SK-N-SH (cell line): ENCODE measurements at regions not wholly inside any gene's neighbourhood (a gene's known extent, or its start where the extent isn't known, plus 50 kb on each side); places are given as distances from the start of the nearest gene placed in this dataset.

Experiments
- CTCF ChIA-PET: fragments of 300-600, 350-600 bp; formaldehyde crosslinking; extraction: SDS; loops from one replicate; lab custom pipeline; 2021; lab: Yijun Ruan, JAX
- POLR2A ChIA-PET: fragments of 350-600 bp; sonication (Branson Sonifier 250); formaldehyde crosslinking; extraction: SDS; loops from one replicate; lab custom pipeline; 2020; ENCODE audit warnings: antibody characterized with exemption, inconsistent platforms; lab: Yijun Ruan, JAX
- DNase-seq: peaks from one replicate; pipeline ENCODE4 v3.0.0; 2012
- H2AFZ ChIP-seq: fragments of 200-600 bp; sonication (generic); 2 replicates; pipeline ENCODE4 v1.8.1; 2016; ENCODE audit warnings: antibody characterized with exemption, mild to moderate bottlenecking, low read depth
- H3F3A ChIP-seq: fragments of 200-600 bp; sonication (generic); replicated peaks from 2 replicates; pipeline ENCODE3; 2016; ENCODE audit warnings: antibody characterized with exemption, mild to moderate bottlenecking; ENCODE audit not compliant: insufficient read depth
- H3K27ac ChIP-seq, 2 experiments: fragments of 200-500 bp in 1 of 2; fragments of 200-600 bp in 1 of 2; sonication (Bioruptor generic) in 1 of 2; sonication (generic), shearing (Covaris generic) in 1 of 2; 2 replicates each; pipeline versions ENCODE4 v1.5.1 to v1.6.1; 2014 to 2016; ENCODE audit warnings: low read depth in 2 of 2, inconsistent platforms in 1 of 2, low read length in 1 of 2, mild to moderate bottlenecking in 1 of 2, mixed read lengths in 1 of 2
- H3K27me3 ChIP-seq: fragments of 200-600 bp; sonication (generic), shearing (Covaris generic); 2 replicates; pipeline ENCODE4 v1.6.1; 2016; ENCODE audit warnings: mixed run types; ENCODE audit not compliant: insufficient read depth
- H3K36me3 ChIP-seq, 2 experiments: fragments of 200-500 bp in 1 of 2; fragments of 200-600 bp in 1 of 2; sonication (Bioruptor generic) in 1 of 2; sonication (generic) in 1 of 2; replicated peaks in 1 of 2; 2 replicates each; pipeline versions ENCODE3 to v1.5.1; 2014 to 2016; ENCODE audit warnings: low read length in 1 of 2, mild to moderate bottlenecking in 1 of 2; ENCODE audit not compliant: insufficient read depth in 2 of 2, control insufficient read depth in 1 of 2
- H3K4me1 ChIP-seq, 2 experiments: fragments of 200-500 bp in 1 of 2; fragments of 200-600 bp in 1 of 2; sonication (Bioruptor generic) in 1 of 2; sonication (generic), shearing (Covaris generic) in 1 of 2; 2 replicates each; pipeline versions ENCODE4 v1.5.1 to v1.6.1; 2014 to 2016; ENCODE audit warnings: low read depth in 1 of 2, low read length in 1 of 2, mixed run types in 1 of 2; ENCODE audit not compliant: insufficient read depth in 2 of 2, control insufficient read depth in 1 of 2
- H3K4me2 ChIP-seq: fragments of 200-600 bp; sonication (generic), shearing (Covaris generic); 2 replicates; pipeline ENCODE4 v1.6.1; 2017; ENCODE audit warnings: mixed run types
- H3K4me3 ChIP-seq, 2 experiments: fragments of 200-500 bp in 1 of 2; fragments of 200-600 bp in 1 of 2; sonication (Bioruptor generic) in 1 of 2; sonication (generic), shearing (Covaris generic) in 1 of 2; 2 replicates each; pipeline versions ENCODE4 v1.5.1 to v1.8.1; 2014 to 2016; ENCODE audit warnings: low read depth in 2 of 2, inconsistent platforms in 1 of 2, low read length in 1 of 2, mild to moderate bottlenecking in 1 of 2, mixed read lengths in 1 of 2, moderate library complexity in 1 of 2
- H3K79me2 ChIP-seq: fragments of 200-600 bp; sonication (generic); 2 replicates; pipeline ENCODE4 v1.8.1; 2017; ENCODE audit warnings: mild to moderate bottlenecking; ENCODE audit not compliant: insufficient read depth
- H3K9ac ChIP-seq: fragments of 200-600 bp; sonication (generic); 2 replicates; pipeline ENCODE4 v1.6.1; 2017; ENCODE audit warnings: mixed run types
- H3K9me2 ChIP-seq: fragments of 200-600 bp; sonication (generic); 2 replicates; pipeline ENCODE4 v1.6.1; 2017; ENCODE audit warnings: mixed run types
- H3K9me3 ChIP-seq: fragments of 200-600 bp; sonication (generic); 2 replicates; pipeline ENCODE4 v1.6.1; 2017; ENCODE audit warnings: mixed run types, mild to moderate bottlenecking, moderate library complexity
- H4K20me1 ChIP-seq: fragments of 200-600 bp; sonication (generic); 2 replicates; pipeline ENCODE4 v1.6.1; 2017; ENCODE audit warnings: mild to moderate bottlenecking, mixed run types; ENCODE audit not compliant: insufficient read depth
- CHD2 ChIP-seq: fragments of 150-350 bp; IDR thresholded peaks from 2 replicates; pipeline ENCODE4 v1.6.1; 2018; ENCODE audit warnings: low read length; ENCODE audit not compliant: partially characterized antibody
- ELF1 ChIP-seq: IDR thresholded peaks from 2 replicates; pipeline ENCODE4 v1.4.0; 2012
- EP300 ChIP-seq, 2 experiments: IDR thresholded peaks; 2 replicates each; pipeline versions ENCODE4 v1.4.0 to v1.6.1; 2012; ENCODE audit warnings: borderline replicate concordance in 1 of 2, low read depth in 1 of 2, low read length in 1 of 2
- FOXJ3 ChIP-seq: sonication (generic); formaldehyde crosslinking; IDR thresholded peaks from 2 replicates; pipeline ENCODE4 v1.5.1; 2020; ENCODE audit warnings: mild to moderate bottlenecking, missing genetic modification reagents
- GABPA ChIP-seq: IDR thresholded peaks from 2 replicates; pipeline ENCODE4 v1.4.0; 2012; ENCODE audit warnings: low read depth, mild to moderate bottlenecking
- GATA2 ChIP-seq: sonication (generic); formaldehyde crosslinking; IDR thresholded peaks from 2 replicates; pipeline ENCODE4 v1.5.0; 2020; ENCODE audit warnings: mild to moderate bottlenecking, missing genetic modification reagents
- IRF3 ChIP-seq: fragments of 150-350 bp; IDR thresholded peaks from 2 replicates; pipeline ENCODE4 v1.6.1; 2016; ENCODE audit warnings: mild to moderate bottlenecking, low read depth, low read length
- NRF1 ChIP-seq: IDR thresholded peaks from 2 replicates; pipeline ENCODE4 v1.6.1; 2012; ENCODE audit warnings: low read depth, mild to moderate bottlenecking, low read length
- PBX3 ChIP-seq: IDR thresholded peaks from 2 replicates; pipeline ENCODE4; 2012
- POLR2AphosphoS5 ChIP-seq: IDR thresholded peaks from 2 replicates; pipeline ENCODE4 v1.6.1; 2012; ENCODE audit warnings: low read depth, low read length
- RAD21 ChIP-seq: IDR thresholded peaks from 2 replicates; pipeline ENCODE4 v1.6.1; 2012; ENCODE audit warnings: mild to moderate bottlenecking, low read length
- REST ChIP-seq: IDR thresholded peaks from 2 replicates; pipeline ENCODE4 v1.6.1; 2012; ENCODE audit warnings: mild to moderate bottlenecking, low read depth, low read length, moderate library complexity
- SMC3 ChIP-seq: IDR thresholded peaks from 2 replicates; pipeline ENCODE4 v1.6.1; 2012; ENCODE audit warnings: low read depth, low read length, improper control_type of control experiment
- TAF1 ChIP-seq: IDR thresholded peaks from 2 replicates; pipeline ENCODE4 v1.6.1; 2012; ENCODE audit warnings: low read depth, mild to moderate bottlenecking, low read length, moderate library complexity, borderline replicate concordance
- TEAD4 ChIP-seq: IDR thresholded peaks from 2 replicates; pipeline ENCODE4 v1.4.0; 2012; ENCODE audit warnings: mild to moderate bottlenecking, borderline replicate concordance; ENCODE audit not compliant: insufficient read depth
- YY1 ChIP-seq: IDR thresholded peaks from 2 replicates; pipeline ENCODE4 v1.4.0; 2012; ENCODE audit warnings: low read depth, mild to moderate bottlenecking
- WGBS: methylation state at CpG from one replicate; pipeline ENCODE4 v1.1.6; 2017; ENCODE audit warnings: low lambda C conversion rate; 5-methylcytosine and 5-hydroxymethylcytosine counted together
- TF ChIP-seq, protein P1 (sequence below): IDR thresholded peaks from 2 replicates; pipeline ENCODE4 v1.4.0; 2012; ENCODE audit warnings: low read depth, borderline replicate concordance
- TF ChIP-seq, protein P2 (sequence below): fragments of 150-350 bp; IDR thresholded peaks from 2 replicates; pipeline ENCODE4 v1.6.1; 2017; ENCODE audit warnings: antibody characterized with exemption, low read length, low read depth, borderline replicate concordance

- Histone ChIP-seq H3K9me3 (no peaks in the 10 kb centered on the region), H3K36me3 (no peaks in the 10 kb centered on the region), H3F3A (no peaks in the 10 kb centered on the region), H3K27me3 (no peaks in the 10 kb centered on the region), H3K9me2 (no peaks in the 10 kb centered on the region), H4K20me1 (no peaks in the 10 kb centered on the region), H3K9ac (no peak overlapping the region), H3K4me1 (no peaks in the 10 kb centered on the region; a peak in 1 of 4 replicates), H2AFZ (no peak overlapping the region), H3K27ac (no peak overlapping the region), H3K79me2 (no peaks in the 10 kb centered on the region), H3K4me2 (no peak overlapping the region), H3K4me3 (no peak overlapping the region)
- TF ChIP-seq TAF1 = no peak
- no peak for TF ChIP-seq FOXJ3 (CRISPR knock-in tag)
- no peak for TF ChIP-seq RAD21
- no peak for TF ChIP-seq NRF1
- TF ChIP-seq, protein P1, sequence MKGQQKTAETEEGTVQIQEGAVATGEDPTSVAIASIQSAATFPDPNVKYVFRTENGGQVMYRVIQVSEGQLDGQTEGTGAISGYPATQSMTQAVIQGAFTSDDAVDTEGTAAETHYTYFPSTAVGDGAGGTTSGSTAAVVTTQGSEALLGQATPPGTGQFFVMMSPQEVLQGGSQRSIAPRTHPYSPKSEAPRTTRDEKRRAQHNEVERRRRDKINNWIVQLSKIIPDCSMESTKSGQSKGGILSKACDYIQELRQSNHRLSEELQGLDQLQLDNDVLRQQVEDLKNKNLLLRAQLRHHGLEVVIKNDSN = no peak
- no peak for TF ChIP-seq CHD2
- no peak for TF ChIP-seq EP300 (IDR thresholded peaks at IDR 0.05; ENCODE audit: borderline replicate concordance in 1 of 2, low read depth in 1 of 2, low read length in 1 of 2)
- TF ChIP-seq GABPA = no peak
- TF ChIP-seq REST = no peak
- no peak for TF ChIP-seq TEAD4
- TF ChIP-seq ELF1 = no peak
- no peak for TF ChIP-seq SMC3
- TF ChIP-seq IRF3 = no peak
- TF ChIP-seq PBX3 = no peak
- TF ChIP-seq, protein P2, sequence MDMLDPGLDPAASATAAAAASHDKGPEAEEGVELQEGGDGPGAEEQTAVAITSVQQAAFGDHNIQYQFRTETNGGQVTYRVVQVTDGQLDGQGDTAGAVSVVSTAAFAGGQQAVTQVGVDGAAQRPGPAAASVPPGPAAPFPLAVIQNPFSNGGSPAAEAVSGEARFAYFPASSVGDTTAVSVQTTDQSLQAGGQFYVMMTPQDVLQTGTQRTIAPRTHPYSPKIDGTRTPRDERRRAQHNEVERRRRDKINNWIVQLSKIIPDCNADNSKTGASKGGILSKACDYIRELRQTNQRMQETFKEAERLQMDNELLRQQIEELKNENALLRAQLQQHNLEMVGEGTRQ = no peak
- no peak for TF ChIP-seq POLR2AphosphoS5
- no peak for TF ChIP-seq GATA2
- TF ChIP-seq YY1 = no peak
- DNase-seq = no peak
- ChIA-PET CTCF (interaction anchor here (1.1 kb wide), 1 partner anchor 12 kb away, joined by 3 read pairs; no protein-coding TSS in a partner anchor), POLR2A (no interaction called here)
- 34% methylated on average over 7 of the region's 7 CpGs for WGBS
These were observed 67.2 kb upstream of the SHISA3 start for GRCh38 chr4:42330002-42330592.
